ENCODE measurements at regions not wholly inside any gene's neighbourhood (a gene's known extent, or its start where the extent isn't known, plus 50 kb on each side); places are given as distances from the start of the nearest gene placed in this dataset.
"Not testable (repeated sequence)": the region's sequence is repeated elsewhere in the genome, so short reads cannot be mapped to it uniquely, and the experiment has no call there.

DNA sequence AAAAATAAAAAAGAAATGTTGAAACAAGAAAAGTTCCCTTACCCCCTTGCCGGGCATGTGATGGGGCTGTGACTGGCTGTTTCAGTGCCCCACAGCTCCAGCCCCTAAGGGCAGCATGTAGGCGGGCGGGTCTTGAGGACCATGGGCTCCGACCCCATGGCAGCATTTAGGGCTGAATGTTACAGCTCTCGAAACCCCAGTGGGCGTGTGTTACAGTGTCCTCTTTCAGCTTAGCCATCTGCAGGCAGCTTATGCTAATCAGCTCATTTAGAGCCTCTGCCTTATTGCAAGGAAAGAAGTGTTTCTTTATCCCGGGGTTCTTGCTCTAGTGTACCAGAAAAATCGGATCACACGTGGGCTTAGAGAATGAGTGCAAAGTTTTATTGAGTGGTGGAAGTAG, 497.4 kb upstream of the CYLC2 start:
- Histone ChIP-seq H3K4me1 (no peaks in the 10 kb centered on the region), H3K9me3 (no peaks in the 10 kb centered on the region), H3K27ac (no peak overlapping the region), H3K4me3 (no peak overlapping the region), H3K27me3 (no peaks in the 10 kb centered on the region), H3K36me3 (no peaks in the 10 kb centered on the region)
- no peak for DNase-seq (ENCODE audit: low spot score in 2 of 2)
- WGBS = 87% methylated on average over 9 of the region's 9 CpGs
- TF ChIP-seq EP300 (IDR thresholded peaks at IDR 0.05) = no peak
- no peak for TF ChIP-seq POLR2AphosphoS5 (IDR thresholded peaks at IDR 0.05)
- TF ChIP-seq, protein P1, sequence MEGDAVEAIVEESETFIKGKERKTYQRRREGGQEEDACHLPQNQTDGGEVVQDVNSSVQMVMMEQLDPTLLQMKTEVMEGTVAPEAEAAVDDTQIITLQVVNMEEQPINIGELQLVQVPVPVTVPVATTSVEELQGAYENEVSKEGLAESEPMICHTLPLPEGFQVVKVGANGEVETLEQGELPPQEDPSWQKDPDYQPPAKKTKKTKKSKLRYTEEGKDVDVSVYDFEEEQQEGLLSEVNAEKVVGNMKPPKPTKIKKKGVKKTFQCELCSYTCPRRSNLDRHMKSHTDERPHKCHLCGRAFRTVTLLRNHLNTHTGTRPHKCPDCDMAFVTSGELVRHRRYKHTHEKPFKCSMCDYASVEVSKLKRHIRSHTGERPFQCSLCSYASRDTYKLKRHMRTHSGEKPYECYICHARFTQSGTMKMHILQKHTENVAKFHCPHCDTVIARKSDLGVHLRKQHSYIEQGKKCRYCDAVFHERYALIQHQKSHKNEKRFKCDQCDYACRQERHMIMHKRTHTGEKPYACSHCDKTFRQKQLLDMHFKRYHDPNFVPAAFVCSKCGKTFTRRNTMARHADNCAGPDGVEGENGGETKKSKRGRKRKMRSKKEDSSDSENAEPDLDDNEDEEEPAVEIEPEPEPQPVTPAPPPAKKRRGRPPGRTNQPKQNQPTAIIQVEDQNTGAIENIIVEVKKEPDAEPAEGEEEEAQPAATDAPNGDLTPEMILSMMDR (IDR thresholded peaks at IDR 0.05) = no peak
- TF ChIP-seq POLR2A (IDR thresholded peaks at IDR 0.05) = no peak

DNA sequence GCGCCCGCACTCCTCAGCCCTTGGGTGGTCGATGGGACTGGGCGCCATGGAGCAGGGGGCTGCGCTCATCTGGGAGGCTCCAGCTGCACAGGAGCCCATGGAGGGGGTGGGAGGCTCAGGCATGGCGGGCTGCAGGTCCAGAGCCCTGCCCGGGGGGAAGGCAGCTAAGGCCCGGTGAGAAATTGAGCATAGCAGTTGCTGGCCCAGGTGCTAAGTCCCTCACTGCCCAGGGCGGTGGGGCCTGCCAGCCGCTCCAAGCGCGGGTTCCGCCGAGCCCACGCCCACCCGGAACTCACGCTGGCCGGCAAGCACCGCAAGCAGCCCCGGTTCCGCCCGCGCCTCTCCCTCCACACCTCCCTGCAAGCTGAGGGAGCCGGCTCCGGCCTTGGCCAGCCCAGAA, 508.2 kb upstream of the CYLC2 start:
- H3K27me3 ChIP-seq; H3K36me3 ChIP-seq; H3K4me1 ChIP-seq; DNase-seq (ENCODE audit: low spot score in 2 of 2); H3K4me3 ChIP-seq; H3K27ac ChIP-seq; H3K9me3 ChIP-seq: not testable (repeated sequence)
- WGBS = no CpG with 5 or more reads among the region's 25 CpGs

DNA sequence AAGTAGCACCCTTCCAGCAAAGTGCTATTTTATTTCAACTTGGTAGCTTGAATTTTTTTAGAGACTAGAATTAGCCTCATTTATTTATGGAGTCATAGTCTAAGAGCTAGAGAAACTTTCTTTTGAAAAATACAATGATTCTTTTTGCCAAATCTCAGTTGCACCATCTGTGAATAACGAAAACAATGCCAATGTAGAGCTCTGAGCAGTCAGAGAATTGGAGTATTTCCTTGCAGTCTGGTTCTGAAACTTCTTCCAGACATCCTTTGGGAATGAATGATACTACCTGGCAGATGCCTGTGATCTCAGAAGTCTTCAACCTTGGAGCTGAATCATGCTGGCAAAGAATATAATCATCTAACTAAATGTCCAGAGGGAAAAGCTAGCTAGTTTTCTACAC, 511.5 kb upstream of the CYLC2 start:
- H3K9me3 ChIP-seq = no peaks in the 10 kb centered on the region
- no peak overlapping the region for H3K27ac ChIP-seq
- WGBS = 63% methylated on average over 1 of the region's 1 CpG
- TF ChIP-seq, protein P1 (IDR thresholded peaks at IDR 0.05) = no peak
- TF ChIP-seq POLR2A (IDR thresholded peaks at IDR 0.05) = no peak
- no peak for TF ChIP-seq POLR2AphosphoS5 (IDR thresholded peaks at IDR 0.05)
- TF ChIP-seq EP300 (IDR thresholded peaks at IDR 0.05) = no peak
- no peaks in the 10 kb centered on the region for H3K27me3 ChIP-seq
- H3K36me3 ChIP-seq = no peaks in the 10 kb centered on the region
- no peak overlapping the region for H3K4me3 ChIP-seq
- H3K4me1 ChIP-seq = no peaks in the 10 kb centered on the region
- DNase-seq (ENCODE audit: low spot score in 2 of 2) = no peak

DNA sequence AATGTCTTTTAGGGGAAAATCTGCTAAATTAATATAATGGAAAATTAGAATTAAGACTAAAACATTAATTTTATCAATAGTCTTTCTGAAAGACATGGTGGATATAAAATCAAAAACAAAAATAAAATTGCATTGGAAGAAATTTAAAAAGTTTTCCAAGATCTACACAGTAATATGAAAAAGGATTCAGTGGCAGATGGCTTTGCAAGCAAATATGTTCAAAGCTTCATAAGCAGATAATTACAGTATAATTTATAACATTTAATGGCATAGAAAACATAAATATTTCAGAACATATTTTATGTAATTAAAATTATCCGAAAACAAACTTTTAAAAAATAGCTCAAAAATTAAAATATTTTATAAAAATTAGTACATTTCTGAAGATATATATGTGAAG, 512.4 kb upstream of the CYLC2 start:
- Histone ChIP-seq H3K4me1 (no peaks in the 10 kb centered on the region), H3K27ac (no peak overlapping the region), H3K27me3 (no peaks in the 10 kb centered on the region), H3K9me3 (no peaks in the 10 kb centered on the region), H3K4me3 (no peak overlapping the region), H3K36me3 (no peaks in the 10 kb centered on the region)
- 86% methylated on average over 1 of the region's 1 CpG for WGBS
- TF ChIP-seq, protein P1 (IDR thresholded peaks at IDR 0.05) = no peak
- TF ChIP-seq POLR2A (IDR thresholded peaks at IDR 0.05) (no peak), EP300 (IDR thresholded peaks at IDR 0.05) (no peak), POLR2AphosphoS5 (IDR thresholded peaks at IDR 0.05) (no peak)
- DNase-seq (ENCODE audit: low spot score in 2 of 2) = no peak

DNA sequence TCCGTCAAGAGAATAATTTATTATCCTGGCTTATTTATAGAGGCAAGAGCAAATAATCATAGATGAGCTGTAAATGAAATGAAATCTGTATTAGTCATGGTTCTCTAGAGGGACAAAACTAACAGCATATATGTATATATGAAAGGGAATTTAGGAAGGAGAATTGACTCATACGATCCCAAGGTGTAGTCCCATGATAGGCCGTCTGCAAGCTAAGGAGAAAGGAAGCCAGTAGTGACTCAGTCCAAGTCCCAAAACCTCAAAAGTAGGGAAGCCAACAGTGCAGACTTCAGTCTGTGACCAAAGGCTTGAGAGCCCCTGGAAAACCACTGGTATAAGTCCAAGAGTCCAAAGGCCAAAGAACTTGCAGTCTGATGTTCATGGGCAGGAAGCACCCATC, 515.9 kb upstream of the CYLC2 start:
- no peaks in the 10 kb centered on the region for H3K27me3 ChIP-seq

DNA sequence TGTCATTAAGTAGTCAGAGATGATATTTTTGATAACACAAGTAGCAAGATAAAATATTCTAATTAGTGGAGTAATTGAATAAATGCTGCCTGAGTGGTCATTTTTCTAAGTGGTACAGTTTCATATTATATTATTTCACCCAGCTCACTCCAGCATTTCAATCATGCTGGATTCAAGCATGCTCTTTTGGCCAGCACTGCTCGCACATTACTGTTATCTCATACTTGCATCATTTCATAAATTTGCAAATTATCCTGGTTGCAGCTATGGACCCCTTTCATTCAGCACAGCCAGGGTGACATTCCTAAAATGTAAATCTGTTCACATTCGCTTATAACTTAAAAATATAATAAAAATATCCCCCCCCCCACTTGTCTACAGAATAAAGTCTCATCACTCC, 520.8 kb upstream of the CYLC2 start:
- no peaks in the 10 kb centered on the region for H3K36me3 ChIP-seq
- no peak overlapping the region for H3K4me3 ChIP-seq
- DNase-seq (ENCODE audit: low spot score in 2 of 2) = no peak
- no peak overlapping the region for H3K27ac ChIP-seq
- no peaks in the 10 kb centered on the region for H3K9me3 ChIP-seq
- TF ChIP-seq, protein P1 (IDR thresholded peaks at IDR 0.05) = no peak
- TF ChIP-seq POLR2A (IDR thresholded peaks at IDR 0.05) = no peak
- TF ChIP-seq EP300 (IDR thresholded peaks at IDR 0.05) = no peak
- no peak for TF ChIP-seq POLR2AphosphoS5 (IDR thresholded peaks at IDR 0.05)
- no peaks in the 10 kb centered on the region for H3K27me3 ChIP-seq
- 65% methylated on average over 2 of the region's 2 CpGs for WGBS
- no peaks in the 10 kb centered on the region for H3K4me1 ChIP-seq

More for the DNA sequence above, 515.9 kb upstream of the CYLC2 start:
- 85% methylated on average over 3 of the region's 3 CpGs for WGBS
- Histone ChIP-seq H3K36me3 (no peaks in the 10 kb centered on the region), H3K4me1 (no peaks in the 10 kb centered on the region), H3K4me3 (no peak overlapping the region), H3K27ac (no peak overlapping the region), H3K9me3 (no peaks in the 10 kb centered on the region)
- no peak for DNase-seq (ENCODE audit: low spot score in 2 of 2)
- TF ChIP-seq POLR2A (IDR thresholded peaks at IDR 0.05) (no peak), EP300 (IDR thresholded peaks at IDR 0.05) (no peak), POLR2AphosphoS5 (IDR thresholded peaks at IDR 0.05) (no peak)
- TF ChIP-seq, protein P1 (IDR thresholded peaks at IDR 0.05) = no peak

DNA sequence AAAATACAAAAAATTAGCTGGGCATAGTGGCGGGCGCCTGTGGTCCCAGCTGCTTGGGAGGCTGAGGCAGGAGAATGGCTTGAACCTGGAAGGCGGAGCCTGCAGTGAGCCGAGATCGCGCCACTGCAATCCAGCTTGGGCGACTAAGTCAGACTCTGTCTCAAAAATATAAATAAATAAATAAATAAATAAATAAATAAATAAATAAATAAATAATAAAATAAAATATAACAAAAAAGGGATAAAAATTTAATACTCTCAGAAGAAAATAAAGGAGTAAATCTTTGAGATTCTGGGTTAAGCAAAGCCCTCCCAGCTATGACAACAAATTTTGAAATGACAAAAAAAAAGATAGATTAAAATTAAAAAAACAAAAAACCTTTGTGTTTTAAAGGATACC, 525.7 kb upstream of the CYLC2 start:
- not testable (repeated sequence) for H3K4me1 ChIP-seq; DNase-seq (ENCODE audit: low spot score in 2 of 2)
- WGBS = 96% methylated on average over 7 of the region's 7 CpGs

More for the DNA sequence above, 525.7 kb upstream of the CYLC2 start:
- not testable (repeated sequence) for H3K9me3 ChIP-seq, H3K27ac ChIP-seq, H3K36me3 ChIP-seq, H3K4me3 ChIP-seq, H3K27me3 ChIP-seq
